ENCODE measurements at regions not wholly inside any gene's neighbourhood (a gene's known extent, or its start where the extent isn't known, plus 50 kb on each side); places are given as distances from the start of the nearest gene placed in this dataset.
"Not testable (repeated sequence)": the region's sequence is repeated elsewhere in the genome, so short reads cannot be mapped to it uniquely, and the experiment has no call there.

DNA sequence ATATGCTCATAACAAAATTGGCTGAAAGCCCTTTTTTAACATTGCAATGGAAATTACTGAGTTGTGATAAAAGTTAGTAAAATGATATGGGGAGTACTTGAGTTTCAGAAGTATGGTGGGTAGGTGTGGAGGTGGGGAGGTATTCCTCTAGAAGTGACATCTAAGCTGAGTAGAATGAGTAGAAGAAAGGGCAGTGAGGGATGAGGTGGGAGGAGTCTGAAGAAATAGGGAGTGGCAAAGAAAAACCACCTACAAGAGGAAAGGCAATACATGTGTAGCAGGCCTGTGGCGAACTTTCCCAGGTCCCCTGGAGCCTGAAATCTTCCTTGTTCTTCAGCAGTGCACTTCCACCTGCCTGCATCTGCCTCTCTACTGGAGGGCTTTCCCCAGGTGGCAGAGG, 52.8 kb upstream of the DIPK2A start:
- no peak for FAIRE-seq
- intact Hi-C loops (cut with micrococcal nuclease) (no loop called here), dilution Hi-C loops (cut with MboI; ENCODE audit: extremely low pct_ligation_motif_present, low sequenced_read_pairs) (no loop called here)
- DNase-seq (ENCODE audit: low read depth, low spot score): no peak
- H3K4me3 ChIP-seq (replicated peaks in 1 of 3; ENCODE audit: insufficient read depth in 1 of 3, low read depth in 1 of 3, low read length in 3 of 3): no peak overlapping the region
- H3K79me2 ChIP-seq (ENCODE audit: control insufficient read depth, insufficient read depth, low read length): no peaks in the 10 kb centered on the region
- H3K9me1 ChIP-seq (replicated peaks; ENCODE audit: control insufficient read depth, extremely low read depth, insufficient read depth, low read length): no peaks in the 10 kb centered on the region
- ChIA-PET CTCF (no interaction called here), POLR2A (no interaction called here)
- H3K4me2 ChIP-seq (ENCODE audit: insufficient read depth, low read length): no peak overlapping the region
- TF ChIP-seq, protein P1, sequence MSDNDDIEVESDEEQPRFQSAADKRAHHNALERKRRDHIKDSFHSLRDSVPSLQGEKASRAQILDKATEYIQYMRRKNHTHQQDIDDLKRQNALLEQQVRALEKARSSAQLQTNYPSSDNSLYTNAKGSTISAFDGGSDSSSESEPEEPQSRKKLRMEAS (IDR thresholded peaks at IDR 0.05; ENCODE audit: insufficient read depth, insufficient read length): no peak
- TF ChIP-seq FOS (IDR thresholded peaks at IDR 0.05; ENCODE audit: borderline replicate concordance, insufficient read depth, low read length) (no peak), MYC (IDR thresholded peaks at IDR 0.05; ENCODE audit: low read depth, low read length) (no peak), JUN (IDR thresholded peaks at IDR 0.05; ENCODE audit: borderline replicate concordance, insufficient read depth, insufficient read length, low read depth) (no peak), POLR2AphosphoS5 (IDR thresholded peaks at IDR 0.05; ENCODE audit: insufficient read depth, low read depth, low read length) (no peak), EZH2 (IDR thresholded peaks at IDR 0.05; ENCODE audit: borderline replicate concordance, low read depth, low read length, severe bottlenecking) (no peak), GATA2 (IDR thresholded peaks at IDR 0.05; ENCODE audit: insufficient read depth, insufficient read length, low read depth, low read length) (no peak), POLR2A (IDR thresholded peaks at IDR 0.05; ENCODE audit: low read depth, low read length) (no peak)
- TF ChIP-seq, protein P2, sequence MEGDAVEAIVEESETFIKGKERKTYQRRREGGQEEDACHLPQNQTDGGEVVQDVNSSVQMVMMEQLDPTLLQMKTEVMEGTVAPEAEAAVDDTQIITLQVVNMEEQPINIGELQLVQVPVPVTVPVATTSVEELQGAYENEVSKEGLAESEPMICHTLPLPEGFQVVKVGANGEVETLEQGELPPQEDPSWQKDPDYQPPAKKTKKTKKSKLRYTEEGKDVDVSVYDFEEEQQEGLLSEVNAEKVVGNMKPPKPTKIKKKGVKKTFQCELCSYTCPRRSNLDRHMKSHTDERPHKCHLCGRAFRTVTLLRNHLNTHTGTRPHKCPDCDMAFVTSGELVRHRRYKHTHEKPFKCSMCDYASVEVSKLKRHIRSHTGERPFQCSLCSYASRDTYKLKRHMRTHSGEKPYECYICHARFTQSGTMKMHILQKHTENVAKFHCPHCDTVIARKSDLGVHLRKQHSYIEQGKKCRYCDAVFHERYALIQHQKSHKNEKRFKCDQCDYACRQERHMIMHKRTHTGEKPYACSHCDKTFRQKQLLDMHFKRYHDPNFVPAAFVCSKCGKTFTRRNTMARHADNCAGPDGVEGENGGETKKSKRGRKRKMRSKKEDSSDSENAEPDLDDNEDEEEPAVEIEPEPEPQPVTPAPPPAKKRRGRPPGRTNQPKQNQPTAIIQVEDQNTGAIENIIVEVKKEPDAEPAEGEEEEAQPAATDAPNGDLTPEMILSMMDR (IDR thresholded peaks at IDR 0.05; ENCODE audit: extremely low read depth in 1 of 2, insufficient read depth in 1 of 2, low read depth in 1 of 2, low read length in 2 of 2): no peak
- no peak overlapping the region for H3K27ac ChIP-seq (ENCODE audit: insufficient read depth, low read depth, low read length)
- BruUV-seq (replicated peaks): no TSS peak
- H3K9me3 ChIP-seq (replicated peaks; ENCODE audit: control insufficient read depth, insufficient read depth, low read length): no peaks in the 10 kb centered on the region
- H2AFZ ChIP-seq (ENCODE audit: low read depth, low read length): no peak overlapping the region
- no peaks in the 10 kb centered on the region for H3K36me3 ChIP-seq (ENCODE audit: control insufficient read depth in 2 of 2, extremely low read depth in 1 of 2, insufficient read depth in 2 of 2, low read length in 2 of 2)
- H4K20me1 ChIP-seq (replicated peaks; ENCODE audit: control insufficient read depth, extremely low read depth, insufficient read depth, low read length): no peaks in the 10 kb centered on the region
- no peaks in the 10 kb centered on the region for H3K27me3 ChIP-seq (ENCODE audit: control insufficient read depth in 2 of 2, insufficient read depth in 2 of 2, low read length in 2 of 2)
- H3K9ac ChIP-seq (replicated peaks; ENCODE audit: extremely low read depth, insufficient read depth, low read length): no peak overlapping the region
- H3K4me1 ChIP-seq (ENCODE audit: control insufficient read depth, extremely low read depth, insufficient read depth, low read length): no peaks in the 10 kb centered on the region

DNA sequence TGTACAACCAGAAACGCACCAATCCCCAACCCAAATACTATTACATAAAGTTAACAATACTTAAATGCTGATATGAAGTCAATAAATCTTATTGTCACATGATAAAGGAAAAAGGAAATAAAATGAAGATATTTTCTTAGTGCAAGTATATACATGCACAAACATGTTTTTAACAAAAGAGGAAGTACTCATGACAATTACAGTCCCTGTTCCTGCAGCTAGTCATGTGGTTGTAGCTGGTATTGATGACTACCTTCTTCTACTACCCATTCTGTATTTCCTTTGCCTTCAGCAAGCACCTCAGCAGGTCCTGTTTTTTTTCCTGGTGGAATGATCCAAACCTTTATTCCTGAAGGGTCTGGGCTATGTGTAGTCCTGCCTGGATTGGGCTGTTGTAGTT, 50.4 kb upstream of the DIPK2A start:
- H3K4me3 ChIP-seq (replicated peaks in 1 of 3; ENCODE audit: insufficient read depth in 1 of 3, low read depth in 1 of 3, low read length in 3 of 3); dilution Hi-C loops (cut with MboI; ENCODE audit: extremely low pct_ligation_motif_present, low sequenced_read_pairs); H3K9ac ChIP-seq (replicated peaks; ENCODE audit: extremely low read depth, insufficient read depth, low read length); intact Hi-C loops (cut with micrococcal nuclease); H3K9me1 ChIP-seq (replicated peaks; ENCODE audit: control insufficient read depth, extremely low read depth, insufficient read depth, low read length); H3K79me2 ChIP-seq (ENCODE audit: control insufficient read depth, insufficient read depth, low read length); H3K27ac ChIP-seq (ENCODE audit: insufficient read depth, low read depth, low read length); H3K27me3 ChIP-seq (ENCODE audit: control insufficient read depth in 2 of 2, insufficient read depth in 2 of 2, low read length in 2 of 2); FAIRE-seq; H3K36me3 ChIP-seq (ENCODE audit: control insufficient read depth in 2 of 2, extremely low read depth in 1 of 2, insufficient read depth in 2 of 2, low read length in 2 of 2); BruUV-seq (replicated peaks); H3K4me2 ChIP-seq (ENCODE audit: insufficient read depth, low read length); CTCF ChIA-PET; POLR2A ChIA-PET; H3K9me3 ChIP-seq (replicated peaks; ENCODE audit: control insufficient read depth, insufficient read depth, low read length); H3K4me1 ChIP-seq (ENCODE audit: control insufficient read depth, extremely low read depth, insufficient read depth, low read length); H2AFZ ChIP-seq (ENCODE audit: low read depth, low read length); H4K20me1 ChIP-seq (replicated peaks; ENCODE audit: control insufficient read depth, extremely low read depth, insufficient read depth, low read length); DNase-seq (ENCODE audit: low read depth, low spot score): not testable (repeated sequence)

Data from endothelial cell of umbilical vein (primary cell).